HepG2 (cell line): ENCODE measurements at regions not wholly inside any gene's neighbourhood (a gene's known extent, or its start where the extent isn't known, plus 50 kb on each side); places are given as distances from the start of the nearest gene placed in this dataset.

ENCODE experiments used
- ATAC-seq: fragments of 200-7000 bp; cut with Tn5 transposase; 3 replicates; pipeline ENCODE4 v1.9.1; 2020; ENCODE audit warnings: mild to moderate bottlenecking, moderate library complexity
- BruUV-seq: library from RNA; stranded (reverse); fragments of 400-500 nt; replicated peaks from 2 replicates; lab custom pipeline; 2021; lab: Mats Ljungman, UMichigan
- CTCF ChIA-PET: fragments of 300-600 bp; formaldehyde crosslinking; extraction: SDS; loops from one replicate; lab custom pipeline; 2021; ENCODE audit warnings: low total read pairs, inconsistent platforms, low intra/inter-chr PET ratio; lab: Yijun Ruan, JAX
- POLR2A ChIA-PET: fragments of 350-600 bp; sonication (Branson Sonifier 250); formaldehyde crosslinking; loops from one replicate; lab custom pipeline; 2020; ENCODE audit warnings: antibody characterized with exemption, inconsistent platforms; lab: Yijun Ruan, JAX
- DNase-seq: peaks from one replicate; pipeline ENCODE4 v3.0.0-alpha.2; 2015; ENCODE audit warnings: low spot score
- FAIRE-seq: peaks from 3 replicates; lab custom pipeline; 2011; peaks lifted over from hg19 to GRCh38; lab: Jason Lieb, UNC
- H2AFZ ChIP-seq: one replicate; pipeline ENCODE4 v1.6.1; 2011; ENCODE audit warnings: low read length, inconsistent platforms
- H3K27ac ChIP-seq: fragments of 300-600 bp; 3 replicates; pipeline ENCODE4 v1.8.0; 2011; ENCODE audit warnings: mixed run types, mild to moderate bottlenecking, mixed read lengths, low read length, inconsistent platforms; ENCODE audit not compliant: insufficient read depth; ENCODE audit errors: extremely low read length
- H3K27me3 ChIP-seq, 2 experiments: fragments of 200-600 bp in 1 of 2; 2 replicates in 1 of 2; 3 replicates in 1 of 2; pipeline versions ENCODE4 v1.6.0 to v1.8.0; 2011; ENCODE audit warnings: low read length in 2 of 2, mild to moderate bottlenecking in 2 of 2, moderate library complexity in 2 of 2, inconsistent platforms in 1 of 2; ENCODE audit not compliant: insufficient read depth in 2 of 2, control insufficient read depth in 1 of 2
- H3K36me3 ChIP-seq, 2 experiments: fragments of 200-600 bp in 1 of 2; replicated peaks in 1 of 2; 2 replicates in 1 of 2; 3 replicates in 1 of 2; pipeline versions ENCODE4 v1.5.1 to v1.8.0; 2011; ENCODE audit warnings: low read length in 2 of 2, inconsistent platforms in 1 of 2; ENCODE audit not compliant: insufficient read depth in 2 of 2, control insufficient read depth in 1 of 2
- H3K4me1 ChIP-seq: 2 replicates; pipeline ENCODE4 v1.5.1; 2012; ENCODE audit warnings: low read length, inconsistent platforms; ENCODE audit not compliant: insufficient read depth
- H3K4me2 ChIP-seq: 2 replicates; pipeline ENCODE4 v1.6.0; 2011; ENCODE audit warnings: low read depth, low read length, inconsistent platforms
- H3K4me3 ChIP-seq, 3 experiments: fragments of 200-600 bp in 1 of 3; sonication (generic), shearing (Covaris generic) in 1 of 3; replicated peaks in 1 of 3; 2 replicates each; pipeline ENCODE4 v1.5.1; 2011 to 2016; ENCODE audit warnings: low read length in 3 of 3, inconsistent platforms in 2 of 3, low read depth in 2 of 3, mild to moderate bottlenecking in 2 of 3, control low read depth in 1 of 3, mixed read lengths in 1 of 3; ENCODE audit not compliant: insufficient read depth in 1 of 3
- H3K79me2 ChIP-seq: one replicate; pipeline ENCODE4 v1.6.1; 2011; ENCODE audit warnings: low read length, inconsistent platforms; ENCODE audit not compliant: insufficient read depth
- H3K9ac ChIP-seq: 2 replicates; pipeline ENCODE4 v1.6.0; 2011; ENCODE audit warnings: mild to moderate bottlenecking, low read depth, low read length, inconsistent platforms; ENCODE audit not compliant: insufficient read depth
- H3K9me3 ChIP-seq: 2 replicates; pipeline ENCODE4 v1.5.1; 2012; ENCODE audit warnings: mild to moderate bottlenecking, low read length
- H4K20me1 ChIP-seq: 2 replicates; pipeline ENCODE4 v1.6.0; 2011; ENCODE audit warnings: inconsistent platforms, mild to moderate bottlenecking, low read length, moderate library complexity; ENCODE audit not compliant: insufficient read depth
- ATF5 ChIP-seq: sonication (generic); formaldehyde crosslinking; IDR thresholded peaks from 2 replicates; pipeline ENCODE4 v1.4.0; 2020; ENCODE audit warnings: mild to moderate bottlenecking, low read depth, missing genetic modification reagents
- CBX5 ChIP-seq: sonication (generic); formaldehyde crosslinking; IDR thresholded peaks from 2 replicates; pipeline ENCODE4 v1.4.0; 2020; ENCODE audit warnings: missing genetic modification reagents, borderline replicate concordance
- CREBL2 ChIP-seq: sonication (generic); formaldehyde crosslinking; IDR thresholded peaks from 2 replicates; pipeline ENCODE4 v1.8.1; 2023; ENCODE audit warnings: missing genetic modification reagents, mild to moderate bottlenecking, borderline replicate concordance
- KLF15 ChIP-seq: sonication (generic); formaldehyde crosslinking; IDR thresholded peaks from 2 replicates; pipeline ENCODE4 v1.8.1; 2023; ENCODE audit warnings: borderline replicate concordance, mild to moderate bottlenecking, inconsistent platforms, missing genetic modification reagents, mixed read lengths
- PRPF4 ChIP-seq: fragments of 200-400 bp; formaldehyde crosslinking; IDR thresholded peaks from 2 replicates; pipeline ENCODE4 v1.6.1; 2016; ENCODE audit warnings: low read length, low read depth; ENCODE audit not compliant: poor library complexity, severe bottlenecking
- RXRB ChIP-seq: IDR thresholded peaks from 2 replicates; pipeline ENCODE4 v1.6.1; 2016; ENCODE audit warnings: borderline replicate concordance, missing genetic modification reagents, missing compliant biosample characterization
- XBP1 ChIP-seq: sonication (generic); formaldehyde crosslinking; IDR thresholded peaks from 2 replicates; pipeline ENCODE4 v1.5.0; 2020; ENCODE audit warnings: missing genetic modification reagents
- ZBTB20 ChIP-seq: sonication (generic); formaldehyde crosslinking; IDR thresholded peaks from 2 replicates; pipeline ENCODE4 v1.8.1; 2023; ENCODE audit warnings: missing genetic modification reagents, low read depth, mild to moderate bottlenecking, borderline replicate concordance
- ZFP37 ChIP-seq: sonication (generic); formaldehyde crosslinking; IDR thresholded peaks from 2 replicates; pipeline ENCODE4 v1.4.0; 2020; ENCODE audit warnings: missing genetic modification reagents, borderline replicate concordance
- ZKSCAN8 ChIP-seq: IDR thresholded peaks from 2 replicates; pipeline ENCODE4 v1.6.1; 2016; ENCODE audit warnings: borderline replicate concordance, missing genetic modification reagents, missing compliant biosample characterization
- ZNF138 ChIP-seq: sonication (generic); formaldehyde crosslinking; IDR thresholded peaks from 2 replicates; pipeline ENCODE4 v1.5.0; 2020; ENCODE audit warnings: mild to moderate bottlenecking, low read depth, missing genetic modification reagents
- ZNF34 ChIP-seq: sonication (generic); formaldehyde crosslinking; IDR thresholded peaks from 2 replicates; pipeline ENCODE4 v1.4.0; 2020; ENCODE audit warnings: mild to moderate bottlenecking, missing genetic modification reagents, borderline replicate concordance
- ZNF510 ChIP-seq: sonication (generic); formaldehyde crosslinking; IDR thresholded peaks from 2 replicates; pipeline ENCODE4 v1.4.0; 2020; ENCODE audit warnings: low read depth, mild to moderate bottlenecking, missing genetic modification reagents
- ZNF75D ChIP-seq: sonication (generic); formaldehyde crosslinking; IDR thresholded peaks from 2 replicates; pipeline ENCODE4 v1.8.1; 2023; ENCODE audit warnings: missing genetic modification reagents, mild to moderate bottlenecking, borderline replicate concordance
- ZSCAN5A ChIP-seq: sonication (generic); formaldehyde crosslinking; IDR thresholded peaks from 2 replicates; pipeline ENCODE4 v1.8.0; 2022; ENCODE audit warnings: mild to moderate bottlenecking, missing genetic modification reagents, borderline replicate concordance
- WGBS: methylation state at CpG from one replicate; pipeline ENCODE4 v1.1.6; 2017; ENCODE audit warnings: low lambda C conversion rate; 5-methylcytosine and 5-hydroxymethylcytosine counted together
- in situ Hi-C: cut with HindIII; loops from 2 replicates; pipeline ENCODE4 v1.10.0; 2017; ENCODE audit warnings: low pct_unique_long_range_greater_than_20kb; ENCODE audit not compliant: extremely low pct_ligation_motif_present
- intact Hi-C: fragments of 100-400 bp; cut with micrococcal nuclease; formaldehyde crosslinking; loops from one replicate; pipeline ENCODE4 v1.10.0; 2022; ENCODE audit not compliant: unreplicated experiment

- DNase-seq (no peak), ATAC-seq (no peak)
- no peaks in the 10 kb centered on the region for H3K9me3 ChIP-seq
- in situ Hi-C loops = no loop called here
- H3K9ac ChIP-seq = no peak overlapping the region
- no peak overlapping the region for H2AFZ ChIP-seq
- TF ChIP-seq RXRB (CRISPR knock-in tag) (no peak), ZSCAN5A (CRISPR knock-in tag) (no peak), ZNF510 (CRISPR knock-in tag) (no peak), ZNF75D (CRISPR knock-in tag) (no peak), ZNF34 (CRISPR knock-in tag) (no peak), ZFP37 (CRISPR knock-in tag) (no peak), CBX5 (no peak), ZKSCAN8 (no peak), KLF15 (CRISPR knock-in tag) (no peak), ATF5 (CRISPR knock-in tag) (no peak), ZBTB20 (CRISPR knock-in tag) (no peak), XBP1 (CRISPR knock-in tag) (no peak), CREBL2 (CRISPR knock-in tag) (no peak), ZNF138 (CRISPR knock-in tag) (no peak), PRPF4 (no peak)
- TF ChIP-seq, all 625 proteins: peak for 0
- H3K36me3 ChIP-seq = no peaks in the 10 kb centered on the region
- no TSS peak for BruUV-seq
- H3K79me2 ChIP-seq = no peaks in the 10 kb centered on the region
- no peaks in the 10 kb centered on the region; a peak in 1 of 5 replicates for H3K27me3 ChIP-seq
- H4K20me1 ChIP-seq = no peaks in the 10 kb centered on the region
- no peaks in the 10 kb centered on the region for H3K4me1 ChIP-seq
- H3K27ac ChIP-seq = no peak overlapping the region
- CTCF ChIA-PET = no interaction called here
- FAIRE-seq = no peak
- H3K4me3 ChIP-seq = no peak overlapping the region
- 80% methylated on average over 4 of the region's 4 CpGs for whole genome bisulfite sequencing
- no peak overlapping the region for H3K4me2 ChIP-seq
- intact Hi-C loops = no loop called here
- POLR2A ChIA-PET = no interaction called here
Observed at GRCh38 chr6:143005816-143006215, 54.9 kb upstream of the AIG1 start.
